ENCODE measurements at regions not wholly inside any gene's neighbourhood (a gene's known extent, or its start where the extent isn't known, plus 50 kb on each side); places are given as distances from the start of the nearest gene placed in this dataset.

- TF ChIP-seq CTCF (IDR thresholded peaks at IDR 0.05) (no peak), EP300 (IDR thresholded peaks at IDR 0.05) (no peak), POLR2A (IDR thresholded peaks at IDR 0.05) (no peak)
These were observed 185.8 kb upstream of the BCL6 start for GRCh38 chr3:187931101-187931500.
